Upper lobe of right lung (tissue), 1 donor: ENCODE measurements at regions not wholly inside any gene's neighbourhood (a gene's known extent, or its start where the extent isn't known, plus 50 kb on each side); places are given as distances from the start of the nearest gene placed in this dataset.
"Not testable (repeated sequence)": the region's sequence is repeated elsewhere in the genome, so short reads cannot be mapped to it uniquely, and the experiment has no call there.

Source experiments
- ATAC-seq: fragments of 200-7000 bp; cut with Tn5 transposase; one replicate; pipeline ENCODE4 v1.9.1; 2020; ENCODE audit warnings: mild to moderate bottlenecking, moderate library complexity
- DNase-seq: peaks from one replicate; pipeline ENCODE4 v3.0.0-alpha.2; 2020
- H3K27ac ChIP-seq: fragments of 200-600 bp; one replicate; pipeline ENCODE4 v1.8.0; 2022
- H3K27me3 ChIP-seq: fragments of 200-600 bp; one replicate; pipeline ENCODE4 v1.8.0; 2022; ENCODE audit warnings: mild to moderate bottlenecking
- H3K36me3 ChIP-seq: fragments of 200-600 bp; one replicate; pipeline ENCODE4 v1.8.0; 2022
- H3K4me1 ChIP-seq: fragments of 200-600 bp; one replicate; pipeline ENCODE4 v1.8.0; 2022
- H3K4me3 ChIP-seq: fragments of 200-600 bp; one replicate; pipeline ENCODE4 v1.8.0; 2022; ENCODE audit warnings: mild to moderate bottlenecking
- H3K9me3 ChIP-seq: fragments of 200-600 bp; one replicate; pipeline ENCODE4 v1.8.0; 2022
- intact Hi-C: fragments of 100-400 bp; cut with DNase I; formaldehyde crosslinking; loops from one replicate; pipeline ENCODE4 v1.11.0; 2022
- TF ChIP-seq, protein P1 (sequence below): fragments of 200-600 bp; IDR thresholded peaks from one replicate; pipeline ENCODE4 v1.8.0; 2022; ENCODE audit warnings: antibody characterized with exemption
- donor health status: DM: no; HTN: yes; CAD: no; lungs with severe emphysema.

DNA sequence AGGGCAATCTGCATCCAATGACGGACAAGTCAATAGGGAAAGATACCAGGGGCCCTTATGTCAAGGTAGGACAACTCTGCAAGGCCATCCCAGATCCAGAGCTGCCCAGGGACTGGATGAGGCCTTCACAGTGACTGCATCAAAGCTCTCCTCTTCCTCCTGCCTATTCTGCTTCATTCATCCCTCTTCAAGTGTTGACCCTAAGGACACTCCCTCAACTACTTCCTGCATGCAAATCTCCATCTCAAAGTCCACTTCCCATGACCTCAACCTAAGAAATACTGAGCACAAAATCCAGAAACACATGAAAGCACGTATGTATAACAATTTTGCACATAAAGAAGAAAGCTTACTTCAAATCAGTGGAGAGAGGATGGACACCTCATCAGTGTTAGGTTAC, 182.3 kb downstream of the AVL9 start:
- Histone ChIP-seq H3K4me3 (no peak overlapping the region), H3K27me3 (no peaks in the 10 kb centered on the region), H3K36me3 (no peaks in the 10 kb centered on the region), H3K27ac (no peak overlapping the region), H3K4me1 (no peaks in the 10 kb centered on the region), H3K9me3 (no peaks in the 10 kb centered on the region)
- ATAC-seq (no peak), DNase-seq (no peak)
- intact Hi-C loops = no loop called here
- TF ChIP-seq, protein P1, sequence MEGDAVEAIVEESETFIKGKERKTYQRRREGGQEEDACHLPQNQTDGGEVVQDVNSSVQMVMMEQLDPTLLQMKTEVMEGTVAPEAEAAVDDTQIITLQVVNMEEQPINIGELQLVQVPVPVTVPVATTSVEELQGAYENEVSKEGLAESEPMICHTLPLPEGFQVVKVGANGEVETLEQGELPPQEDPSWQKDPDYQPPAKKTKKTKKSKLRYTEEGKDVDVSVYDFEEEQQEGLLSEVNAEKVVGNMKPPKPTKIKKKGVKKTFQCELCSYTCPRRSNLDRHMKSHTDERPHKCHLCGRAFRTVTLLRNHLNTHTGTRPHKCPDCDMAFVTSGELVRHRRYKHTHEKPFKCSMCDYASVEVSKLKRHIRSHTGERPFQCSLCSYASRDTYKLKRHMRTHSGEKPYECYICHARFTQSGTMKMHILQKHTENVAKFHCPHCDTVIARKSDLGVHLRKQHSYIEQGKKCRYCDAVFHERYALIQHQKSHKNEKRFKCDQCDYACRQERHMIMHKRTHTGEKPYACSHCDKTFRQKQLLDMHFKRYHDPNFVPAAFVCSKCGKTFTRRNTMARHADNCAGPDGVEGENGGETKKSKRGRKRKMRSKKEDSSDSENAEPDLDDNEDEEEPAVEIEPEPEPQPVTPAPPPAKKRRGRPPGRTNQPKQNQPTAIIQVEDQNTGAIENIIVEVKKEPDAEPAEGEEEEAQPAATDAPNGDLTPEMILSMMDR = no peak

DNA sequence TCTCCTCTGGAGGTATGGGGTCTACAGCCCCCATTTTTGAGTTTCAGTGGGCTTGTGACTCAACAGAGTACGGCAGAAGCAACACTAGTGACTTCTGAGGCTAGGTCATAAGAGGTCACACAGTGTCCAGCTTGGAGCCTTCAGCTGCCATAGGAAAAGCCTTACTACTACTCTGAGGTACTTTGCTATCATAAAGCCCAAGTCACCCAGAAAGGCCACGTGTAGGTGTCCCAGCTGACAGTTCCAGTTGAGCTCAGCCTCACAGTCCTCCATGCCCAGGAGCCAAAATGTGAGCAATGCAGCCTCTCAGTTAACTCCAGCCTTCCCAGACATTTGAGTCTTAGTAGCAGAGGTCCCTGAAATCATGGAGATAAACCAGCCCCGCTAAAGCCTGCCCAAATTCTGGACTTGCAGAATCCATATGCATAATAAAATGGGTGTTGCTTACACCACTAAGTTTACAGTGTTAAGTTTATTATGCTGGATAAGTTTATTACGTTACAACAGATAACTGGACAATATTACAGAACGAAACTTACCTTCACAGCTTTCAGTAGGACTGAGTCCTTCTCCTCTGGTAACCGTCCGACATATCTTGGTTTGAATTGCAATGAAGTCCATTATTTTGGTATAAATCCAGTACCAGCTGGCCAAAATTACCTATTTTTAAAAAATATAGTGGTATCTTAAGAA, 181.1 kb downstream of the AVL9 start:
- no peaks in the 10 kb centered on the region for H3K9me3 ChIP-seq
- H3K27ac ChIP-seq = no peak overlapping the region
- intact Hi-C loops = no loop called here
- DNase-seq (no peak), ATAC-seq (no peak)
- no peaks in the 10 kb centered on the region for H3K4me1 ChIP-seq
- H3K27me3 ChIP-seq = no peaks in the 10 kb centered on the region
- no peak overlapping the region for H3K4me3 ChIP-seq
- TF ChIP-seq, protein P1 = no peak
- H3K36me3 ChIP-seq = no peaks in the 10 kb centered on the region

DNA sequence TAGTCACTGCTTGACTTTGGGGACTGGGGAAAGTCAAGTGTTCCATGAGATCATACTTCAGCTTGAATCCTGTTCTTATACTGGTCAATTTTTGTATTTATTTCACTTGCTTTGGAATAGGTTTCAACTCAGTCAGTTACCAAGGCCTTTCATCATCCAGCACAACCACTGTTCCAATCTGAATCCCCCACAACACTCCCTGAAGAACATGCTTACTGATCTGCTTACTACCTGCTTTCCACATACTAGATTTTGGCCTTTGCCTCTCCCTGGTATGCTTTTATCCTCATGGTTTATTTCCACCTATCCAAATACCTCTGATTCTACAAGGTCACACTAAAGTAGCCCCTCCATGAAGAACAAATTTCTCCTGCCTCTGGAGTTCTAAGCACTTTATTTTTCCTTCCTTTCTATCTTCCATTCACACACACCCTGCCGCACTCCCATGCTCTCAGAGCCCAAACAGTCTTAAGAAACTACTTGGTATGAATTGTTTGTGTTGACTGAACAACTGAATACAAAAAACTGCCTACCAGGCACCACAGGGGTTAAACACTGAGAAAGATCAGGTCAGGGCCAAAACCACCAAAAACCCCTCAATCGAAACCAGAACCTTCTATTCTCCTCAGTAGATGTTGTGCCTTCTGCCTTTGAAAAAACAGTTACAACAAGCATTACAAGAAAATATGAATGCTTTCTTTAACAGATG, 178.1 kb downstream of the AVL9 start:
- ATAC-seq (no peak), DNase-seq (no peak)
- no peaks in the 10 kb centered on the region for H3K9me3 ChIP-seq
- H3K4me1 ChIP-seq = no peaks in the 10 kb centered on the region
- intact Hi-C loops = no loop called here
- no peak overlapping the region for H3K4me3 ChIP-seq
- TF ChIP-seq, protein P1 = no peak
- no peak overlapping the region for H3K27ac ChIP-seq
- H3K36me3 ChIP-seq = no peaks in the 10 kb centered on the region
- no peaks in the 10 kb centered on the region for H3K27me3 ChIP-seq

DNA sequence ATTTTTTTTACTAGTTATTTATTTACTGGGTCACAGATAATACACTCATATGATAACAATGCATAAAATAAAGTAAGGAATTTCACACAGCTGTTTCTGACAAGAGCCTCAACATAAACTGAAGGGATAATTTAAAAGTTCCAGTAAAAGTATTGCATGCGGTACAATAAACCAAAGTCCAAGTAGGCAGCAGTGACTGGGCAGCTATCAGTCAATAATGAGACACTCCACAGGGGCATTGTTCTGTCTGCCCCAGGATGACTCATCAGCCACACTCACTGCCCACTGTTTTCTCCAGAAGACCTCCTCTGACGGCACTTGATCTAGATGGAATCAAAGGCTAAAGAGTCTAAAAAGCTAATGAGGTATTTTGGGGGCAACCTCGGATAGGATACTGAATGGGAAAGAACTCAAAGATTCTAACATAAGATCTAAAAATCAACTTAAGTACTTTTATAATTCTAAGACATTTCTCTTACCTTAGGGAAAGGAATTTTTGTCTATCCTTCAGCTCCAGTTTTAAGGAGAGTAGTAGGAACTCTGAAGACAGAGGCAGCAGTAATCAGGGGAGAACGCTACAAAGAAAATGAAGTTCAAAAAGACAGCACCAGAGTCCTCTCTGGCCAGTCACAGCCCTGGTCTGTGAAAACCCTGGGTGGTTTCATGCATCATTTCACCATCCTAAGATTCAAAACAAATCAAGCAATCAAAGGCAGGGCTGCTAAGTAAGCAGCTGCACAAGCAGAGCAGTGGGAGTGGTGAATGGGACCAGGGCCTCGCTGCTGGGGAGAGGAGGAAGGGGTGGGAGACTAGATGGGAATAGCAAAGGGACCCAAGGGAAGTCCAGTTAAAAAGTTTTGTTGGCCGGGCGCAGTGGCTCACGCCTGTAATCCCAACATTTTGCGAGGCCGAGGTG, 175.1 kb downstream of the AVL9 start:
- TF ChIP-seq, protein P1 = no peak
- Histone ChIP-seq H3K4me1 (no peaks in the 10 kb centered on the region), H3K27me3 (no peaks in the 10 kb centered on the region), H3K27ac (no peak overlapping the region), H3K36me3 (no peaks in the 10 kb centered on the region), H3K4me3 (no peak overlapping the region), H3K9me3 (no peaks in the 10 kb centered on the region)
- ATAC-seq (no peak), DNase-seq (no peak)
- intact Hi-C loops = no loop called here

DNA sequence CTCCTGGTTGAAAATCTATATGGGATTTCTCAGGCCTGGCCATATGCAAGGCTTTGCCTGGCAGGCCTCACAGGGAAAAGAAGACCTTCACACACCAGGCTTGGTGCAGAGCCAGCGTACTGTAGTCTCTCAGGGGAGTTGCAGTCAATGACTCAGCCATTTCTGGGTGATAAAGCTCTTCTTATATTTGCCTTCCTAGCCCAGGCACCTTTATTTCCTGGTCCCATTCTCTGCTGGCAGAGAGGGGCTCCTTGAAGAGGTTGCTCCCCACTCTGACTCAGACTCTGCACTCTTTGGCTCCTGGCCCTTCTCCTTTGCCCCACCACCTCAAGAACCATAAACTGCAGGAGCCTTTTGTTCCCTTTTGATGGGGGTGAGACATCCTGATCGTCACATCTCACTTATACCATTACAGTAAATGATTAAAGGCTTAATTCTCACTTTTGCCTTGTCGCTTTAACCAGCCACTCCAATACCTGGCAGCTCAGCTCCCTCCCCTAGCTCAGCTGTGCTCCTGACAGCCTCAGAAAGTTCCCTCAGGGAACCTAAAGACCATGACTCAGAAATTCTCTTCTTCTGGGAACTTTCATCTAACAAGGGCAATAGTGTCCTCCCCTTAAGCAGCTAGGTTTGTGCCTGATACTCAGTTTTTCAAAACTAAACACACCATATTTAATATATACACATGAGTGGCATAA, 174.0 kb downstream of the AVL9 start:
- H3K36me3 ChIP-seq, intact Hi-C loops, H3K27ac ChIP-seq, H3K27me3 ChIP-seq, H3K4me3 ChIP-seq, H3K9me3 ChIP-seq, H3K4me1 ChIP-seq: not testable (repeated sequence)
- ATAC-seq = peak; percentile 87
- peak; percentile 64 for DNase-seq

DNA sequence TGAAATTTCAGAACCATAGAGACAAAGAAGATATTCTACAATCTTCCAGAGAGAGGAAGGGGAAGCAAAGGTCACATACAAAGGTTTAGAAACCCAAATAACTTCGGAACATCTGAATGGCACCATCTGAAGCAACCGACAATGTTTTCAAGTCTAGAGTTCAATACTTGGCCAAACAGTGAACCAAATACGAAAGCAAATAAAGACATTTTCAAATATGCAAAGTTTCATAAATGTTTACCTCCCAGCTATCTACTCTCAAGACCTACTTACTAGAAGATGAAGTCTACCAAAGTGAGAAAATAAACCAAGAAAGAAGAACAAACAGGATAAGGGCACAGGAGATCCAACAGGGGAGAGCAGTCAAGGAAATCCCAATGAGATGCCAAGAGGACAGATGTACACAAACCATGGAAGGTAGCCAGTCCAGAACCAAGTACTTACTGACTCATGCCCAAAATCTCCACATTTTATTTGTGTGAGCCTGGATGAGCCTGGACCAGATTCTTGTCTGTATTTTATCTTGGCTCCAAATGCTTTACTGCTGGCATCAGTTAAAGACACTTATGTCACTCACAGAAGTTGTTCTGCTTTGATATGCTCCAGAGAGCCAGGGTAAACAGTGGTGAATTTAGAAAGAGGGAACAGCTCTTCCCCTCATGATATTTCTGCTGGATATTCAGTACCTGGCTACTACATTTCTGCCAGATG, 173.3 kb downstream of the AVL9 start:
- ATAC-seq = peak; percentile 30
- DNase-seq, H3K27me3 ChIP-seq, H3K4me1 ChIP-seq, H3K4me3 ChIP-seq, intact Hi-C loops, H3K27ac ChIP-seq, H3K9me3 ChIP-seq, H3K36me3 ChIP-seq: not testable (repeated sequence)

DNA sequence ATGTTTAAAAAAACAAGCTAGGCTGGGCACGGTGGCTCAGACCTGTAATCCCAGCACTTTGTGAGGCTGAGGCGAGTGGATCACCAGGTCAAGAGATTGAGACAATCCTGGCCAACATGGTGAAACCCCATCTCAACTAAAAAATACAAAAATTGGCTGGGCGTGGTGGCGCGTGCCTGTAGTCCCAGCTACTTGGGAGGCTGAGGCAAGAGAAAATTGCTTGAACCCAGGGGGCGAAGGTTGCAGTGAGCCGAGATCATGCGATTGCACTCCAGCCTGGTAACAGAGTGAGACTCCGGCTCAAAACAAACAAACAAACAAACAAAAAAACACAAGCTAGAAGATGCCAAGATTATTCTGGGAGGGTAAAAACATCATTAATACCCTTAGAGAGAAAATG, 172.3 kb downstream of the AVL9 start:
- H3K9me3 ChIP-seq, H3K27ac ChIP-seq, H3K27me3 ChIP-seq, ATAC-seq, H3K36me3 ChIP-seq, DNase-seq, H3K4me3 ChIP-seq, intact Hi-C loops, H3K4me1 ChIP-seq: not testable (repeated sequence)

DNA sequence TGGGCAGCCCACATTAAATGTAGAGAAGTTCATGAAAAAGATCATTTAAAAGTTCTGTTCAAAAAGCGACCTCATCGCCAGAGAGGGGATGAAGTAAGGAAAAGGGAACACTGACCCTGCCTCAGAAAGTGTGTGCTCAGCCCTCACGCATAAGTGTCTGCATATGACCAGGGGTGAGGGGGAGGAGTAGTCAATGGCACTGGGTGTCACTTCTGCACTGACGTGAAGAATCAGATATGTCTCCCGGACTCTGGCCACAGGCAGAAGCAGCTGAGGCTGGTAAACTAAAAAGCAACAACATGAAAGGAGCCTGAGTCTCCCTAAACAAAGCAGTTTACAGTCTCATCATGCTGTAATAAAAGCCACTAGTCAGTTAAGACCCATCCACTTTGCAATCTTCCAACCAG, 168.5 kb downstream of the AVL9 start:
- H3K27me3 ChIP-seq, DNase-seq, H3K9me3 ChIP-seq, ATAC-seq, H3K4me3 ChIP-seq, intact Hi-C loops, H3K27ac ChIP-seq, H3K36me3 ChIP-seq, H3K4me1 ChIP-seq: not testable (repeated sequence)

DNA sequence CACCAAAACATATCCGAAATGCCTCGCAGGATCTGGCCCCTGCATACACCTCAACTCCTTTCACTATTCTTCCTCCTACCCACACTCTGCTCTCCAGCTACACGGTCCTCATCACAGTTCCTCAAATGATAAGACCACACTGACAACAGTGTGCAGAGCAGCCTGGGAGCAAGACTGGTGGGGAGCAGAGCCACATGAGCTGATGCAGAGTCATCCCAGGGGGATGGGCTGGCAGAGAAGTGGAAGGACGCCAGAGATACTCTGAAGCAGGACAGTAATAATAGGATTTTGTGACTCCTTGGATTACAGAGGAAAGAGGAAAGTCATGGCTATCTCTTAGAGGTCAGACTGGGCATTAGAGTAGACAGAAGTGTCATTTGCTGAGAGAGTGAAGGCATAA, 167.2 kb downstream of the AVL9 start:
- H3K36me3 ChIP-seq, DNase-seq, H3K4me1 ChIP-seq, intact Hi-C loops, H3K4me3 ChIP-seq, H3K27me3 ChIP-seq, H3K27ac ChIP-seq, H3K9me3 ChIP-seq: not testable (repeated sequence)
- ATAC-seq = peak; percentile 75
